CD4-positive, CD25-positive, alpha-beta regulatory T cell (primary cell): ENCODE measurements at regions not wholly inside any gene's neighbourhood (a gene's known extent, or its start where the extent isn't known, plus 50 kb on each side); places are given as distances from the start of the nearest gene placed in this dataset.

Experiments used
- ATAC-seq, 2 donors: fragments of 150-1000 bp; cut with Tn5 transposase; one replicate each; pipeline ENCODE4 v1.10.0; 2021; ENCODE audit warnings: low read depth in 2 of 2, moderate number of reproducible peaks in 2 of 2, moderate library complexity in 1 of 2
- DNase-seq, 3 donors: peaks; one replicate each; pipeline versions ENCODE4 v3.0.0 to v3.0.0-alpha.2; 2012 to 2022; ENCODE audit warnings: mixed read lengths in 1 of 3
- H3K27ac ChIP-seq: one replicate; pipeline ENCODE4 v1.7.0; 2013; ENCODE audit warnings: mild to moderate bottlenecking, low read length; ENCODE audit not compliant: insufficient read depth, poor library complexity, severe bottlenecking
- H3K27me3 ChIP-seq: one replicate; pipeline ENCODE4 v1.7.0; 2013; ENCODE audit warnings: low read length; ENCODE audit not compliant: control insufficient read depth, insufficient read depth
- H3K36me3 ChIP-seq: one replicate; pipeline ENCODE4 v1.7.0; 2013; ENCODE audit warnings: mild to moderate bottlenecking, low read length, moderate library complexity; ENCODE audit not compliant: control insufficient read depth, insufficient read depth
- H3K4me1 ChIP-seq: 2 replicates; pipeline ENCODE4 v1.7.0; 2013; ENCODE audit warnings: mild to moderate bottlenecking, low read length; ENCODE audit not compliant: insufficient read depth, control insufficient read depth, poor library complexity, severe bottlenecking
- H3K4me3 ChIP-seq: one replicate; pipeline ENCODE4 v1.7.0; 2013; ENCODE audit warnings: low read depth, mild to moderate bottlenecking, low read length, moderate library complexity
- H3K9me3 ChIP-seq, 2 experiments: 1 replicate in 1 of 2; 2 replicates in 1 of 2; pipeline ENCODE4 v1.7.0; 2013; ENCODE audit warnings: low read length in 2 of 2, mild to moderate bottlenecking in 1 of 2, moderate library complexity in 1 of 2; ENCODE audit not compliant: control insufficient read depth in 2 of 2
- H3K27ac Mint-ChIP-seq, 3 donors: one replicate each; pipeline ENCODE4 v1.8.0; 2020 to 2022; ENCODE audit warnings: mild to moderate bottlenecking in 3 of 3, mixed read lengths in 3 of 3, moderate library complexity in 2 of 3
- H3K27me3 Mint-ChIP-seq: one replicate; pipeline ENCODE4 v1.8.0; 2022; ENCODE audit warnings: mild to moderate bottlenecking, mixed read lengths
- H3K36me3 Mint-ChIP-seq: one replicate; pipeline ENCODE4 v1.8.0; 2020; ENCODE audit warnings: mixed read lengths
- H3K4me1 Mint-ChIP-seq, 4 donors: one replicate each; pipeline ENCODE4 v1.8.0; 2020 to 2022; ENCODE audit warnings: mixed read lengths in 4 of 4, mild to moderate bottlenecking in 1 of 4
- H3K4me3 Mint-ChIP-seq, 4 donors: one replicate each; pipeline ENCODE4 v1.8.0; 2020 to 2022; ENCODE audit warnings: mild to moderate bottlenecking in 4 of 4, mixed read lengths in 4 of 4, moderate library complexity in 3 of 4
- H3K9me3 Mint-ChIP-seq, 7 donors: one replicate each; pipeline ENCODE4 v1.8.0; 2020 to 2022; ENCODE audit warnings: mixed read lengths in 7 of 7, mild to moderate bottlenecking in 3 of 7, moderate library complexity in 2 of 7

- Mint-ChIP-seq H3K27ac (no peak overlapping the region), H3K4me1 (peaks cover 8 to 27% (median 17%) of the 10 kb centered on the region in 4 donors), H3K27me3 (no peaks in the 10 kb centered on the region), H3K9me3 (peaks cover 0 to 2% (median 0%) of the 10 kb centered on the region in 7 donors), H3K36me3 (no peaks in the 10 kb centered on the region), H3K4me3 (no peak overlapping the region)
- H3K4me1 ChIP-seq = peaks cover under 1% of the 10 kb centered on the region
- H3K36me3 ChIP-seq = no peaks in the 10 kb centered on the region
- no peaks in the 10 kb centered on the region for H3K9me3 ChIP-seq
- no peak for DNase-seq
- no peaks in the 10 kb centered on the region for H3K27me3 ChIP-seq
- H3K27ac ChIP-seq = no peak overlapping the region
- no peak overlapping the region for H3K4me3 ChIP-seq
- no peak for ATAC-seq
Measured at GRCh38 chr6:14871221-14871620, 374.6 kb upstream of the JARID2 start.

- DNase-seq = peak in 1 of 3 donors; percentile 24
- Mint-ChIP-seq H3K36me3 (peaks cover 3% of the 10 kb centered on the region), H3K27me3 (no peaks in the 10 kb centered on the region), H3K4me3 (no peak overlapping the region), H3K27ac (peak overlapping the region in 1 of 3 donors; percentile 10), H3K4me1 (peaks cover 10 to 43% (median 32%) of the 10 kb centered on the region in 4 donors), H3K9me3 (peaks cover 0 to 2% (median 0%) of the 10 kb centered on the region in 7 donors)
- Histone ChIP-seq H3K4me3 (no peak overlapping the region), H3K27ac (no peak overlapping the region), H3K9me3 (no peaks in the 10 kb centered on the region), H3K4me1 (peaks cover 18% of the 10 kb centered on the region), H3K36me3 (no peaks in the 10 kb centered on the region), H3K27me3 (no peaks in the 10 kb centered on the region)
- ATAC-seq = no peak
Measured at GRCh38 chr6:14873101-14873500, 372.8 kb upstream of the JARID2 start.

GRCh38 chr6:14873781-14874441, 372.0 kb upstream of the JARID2 start:
- Mint-ChIP-seq H3K36me3 (peaks cover 3% of the 10 kb centered on the region), H3K4me3 (no peak overlapping the region), H3K27ac (no peak overlapping the region), H3K9me3 (peaks cover 0 to 2% (median 0%) of the 10 kb centered on the region in 7 donors), H3K27me3 (no peaks in the 10 kb centered on the region), H3K4me1 (peaks cover 10 to 48% (median 33%) of the 10 kb centered on the region in 4 donors)
- no peaks in the 10 kb centered on the region for H3K27me3 ChIP-seq
- no peaks in the 10 kb centered on the region for H3K36me3 ChIP-seq
- no peak overlapping the region for H3K27ac ChIP-seq
- H3K9me3 ChIP-seq = no peaks in the 10 kb centered on the region
- no peak overlapping the region for H3K4me3 ChIP-seq
- DNase-seq (no peak), ATAC-seq (no peak)
- peaks cover 18% of the 10 kb centered on the region for H3K4me1 ChIP-seq

- no peaks in the 10 kb centered on the region for H3K27me3 ChIP-seq
- peaks cover 18% of the 10 kb centered on the region for H3K4me1 ChIP-seq
- no peak overlapping the region for H3K27ac ChIP-seq
- Mint-ChIP-seq H3K9me3 (peaks cover 0 to 2% (median 0%) of the 10 kb centered on the region in 7 donors), H3K27ac (no peak overlapping the region), H3K27me3 (no peaks in the 10 kb centered on the region), H3K36me3 (peaks cover 3% of the 10 kb centered on the region), H3K4me3 (no peak overlapping the region), H3K4me1 (peaks cover 10 to 48% (median 33%) of the 10 kb centered on the region in 4 donors)
- no peaks in the 10 kb centered on the region for H3K9me3 ChIP-seq
- H3K4me3 ChIP-seq = no peak overlapping the region
- DNase-seq (no peak), ATAC-seq (no peak)
- H3K36me3 ChIP-seq = no peaks in the 10 kb centered on the region
Measured at GRCh38 chr6:14874975-14875480, 370.8 kb upstream of the JARID2 start.

GRCh38 chr6:14875481-14876063, 370.3 kb upstream of the JARID2 start:
- H3K36me3 Mint-ChIP-seq = peaks cover 3% of the 10 kb centered on the region
- DNase-seq (peak in 1 of 3 donors; percentile 20), ATAC-seq (no peak)
- peak overlapping the region in 2 of 3 donors; percentile 20 to 32 for H3K27ac Mint-ChIP-seq
- H3K27me3 ChIP-seq = no peaks in the 10 kb centered on the region
- H3K9me3 Mint-ChIP-seq = peaks cover 0 to 2% (median 0%) of the 10 kb centered on the region in 7 donors
- H3K27me3 Mint-ChIP-seq = no peaks in the 10 kb centered on the region
- H3K4me3 ChIP-seq = no peak overlapping the region
- H3K27ac ChIP-seq = no peak overlapping the region
- H3K9me3 ChIP-seq = no peaks in the 10 kb centered on the region
- H3K4me1 ChIP-seq = peaks cover 18% of the 10 kb centered on the region
- peaks cover 10 to 48% (median 33%) of the 10 kb centered on the region in 4 donors for H3K4me1 Mint-ChIP-seq
- H3K4me3 Mint-ChIP-seq = no peak overlapping the region
- no peaks in the 10 kb centered on the region for H3K36me3 ChIP-seq

DNA sequence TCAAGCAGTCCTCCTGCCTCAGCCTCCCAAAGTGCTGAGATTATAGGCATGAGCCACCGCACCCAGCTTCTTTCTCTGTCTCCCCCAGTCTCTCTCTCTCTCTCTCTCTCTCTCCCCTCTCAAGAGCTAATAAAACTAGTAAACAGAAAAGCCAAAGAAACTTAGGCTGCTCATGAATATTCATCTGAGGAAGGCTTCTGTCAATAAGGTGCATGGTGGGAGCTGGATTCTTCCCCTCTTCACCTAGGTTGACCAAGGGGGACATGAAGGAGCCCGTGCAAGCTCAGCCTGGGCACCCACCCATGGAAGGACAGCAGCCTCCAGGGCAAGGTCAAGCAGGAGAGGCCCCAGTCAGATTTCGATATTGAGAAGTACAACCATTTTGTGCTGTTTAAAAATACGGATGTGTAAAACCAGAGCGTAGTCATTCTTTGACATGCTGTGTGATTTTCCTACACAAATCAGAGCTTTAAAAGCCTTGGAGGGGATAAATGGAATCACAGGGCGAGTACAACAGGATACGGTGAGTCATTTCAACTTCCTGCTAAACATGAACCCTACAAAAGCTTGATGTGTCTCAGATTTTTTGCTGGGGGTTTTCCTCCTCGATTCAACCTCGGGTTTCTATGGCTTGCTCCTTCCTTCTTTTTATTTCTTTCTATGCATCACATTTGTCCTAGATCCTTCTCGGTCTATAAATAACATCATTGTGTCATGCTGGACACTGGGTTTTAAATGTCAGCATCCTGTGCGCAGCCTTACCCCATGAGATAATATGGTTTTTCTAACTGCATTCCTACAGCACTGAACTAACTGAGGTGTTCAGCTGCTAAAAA, 368.9 kb upstream of the JARID2 start:
- H3K4me1 Mint-ChIP-seq = peaks cover 10 to 48% (median 33%) of the 10 kb centered on the region in 4 donors
- H3K9me3 Mint-ChIP-seq = peaks cover 0 to 2% (median 0%) of the 10 kb centered on the region in 7 donors
- ATAC-seq = peak; percentile 64 to 69
- H3K4me3 Mint-ChIP-seq = peak overlapping the region in 3 of 4 donors; percentile 22 to 71 (median 23)
- Histone ChIP-seq H3K4me1 (peaks cover 18% of the 10 kb centered on the region), H3K27me3 (no peaks in the 10 kb centered on the region), H3K4me3 (peak overlapping the region; percentile 70), H3K9me3 (no peaks in the 10 kb centered on the region), H3K36me3 (no peaks in the 10 kb centered on the region), H3K27ac (no peak overlapping the region)
- H3K36me3 Mint-ChIP-seq = peaks cover 3% of the 10 kb centered on the region
- DNase-seq = peak in 2 of 3 donors; percentile 9 to 75
- H3K27ac Mint-ChIP-seq = peak overlapping the region; percentile 32 to 93 (median 92)
- no peaks in the 10 kb centered on the region for H3K27me3 Mint-ChIP-seq

DNA sequence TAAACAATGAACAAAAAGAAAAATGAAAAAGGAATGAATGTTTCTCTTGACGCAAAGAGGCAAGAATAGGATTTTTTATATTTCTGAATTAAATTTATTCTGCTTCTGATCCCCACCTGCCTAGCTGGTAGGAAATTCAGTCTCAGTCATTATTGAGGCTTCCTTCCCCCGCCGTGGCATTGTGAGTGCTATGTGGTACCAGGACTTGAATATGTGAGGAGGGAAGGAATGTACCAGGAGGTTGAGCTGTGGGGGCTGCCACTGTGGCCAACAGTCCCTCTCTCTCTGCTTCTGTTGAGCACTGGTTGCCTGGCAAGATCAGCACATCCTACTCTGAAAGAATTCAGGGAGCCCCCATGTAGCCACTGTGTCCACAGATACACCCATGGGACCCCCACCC, 368.1 kb upstream of the JARID2 start:
- DNase-seq = no peak
- Histone ChIP-seq H3K36me3 (no peaks in the 10 kb centered on the region), H3K27ac (no peak overlapping the region), H3K9me3 (no peaks in the 10 kb centered on the region), H3K27me3 (no peaks in the 10 kb centered on the region), H3K4me3 (no peak overlapping the region), H3K4me1 (peaks cover 18% of the 10 kb centered on the region)
- Mint-ChIP-seq H3K27me3 (no peaks in the 10 kb centered on the region), H3K27ac (peak overlapping the region; percentile 61 to 92 (median 62)), H3K9me3 (peaks cover 0 to 2% (median 0%) of the 10 kb centered on the region in 7 donors), H3K4me3 (peak overlapping the region in 1 of 4 donors; percentile 11), H3K36me3 (peaks cover 3% of the 10 kb centered on the region), H3K4me1 (peaks cover 10 to 46% (median 29%) of the 10 kb centered on the region in 4 donors)
- no peak for ATAC-seq
